GM23338 (cell line): ENCODE measurements at regions not wholly inside any gene's neighbourhood (a gene's known extent, or its start where the extent isn't known, plus 50 kb on each side); places are given as distances from the start of the nearest gene placed in this dataset.
A peak's percentile ranks its signal among the peaks of the same experiment; 100 is the strongest.

Experiments used
- ATAC-seq: fragments of 200-7000 bp; cut with Tn5 transposase; 3 replicates; pipeline ENCODE4 v1.9.1; 2020
- DNase-seq: peaks from one replicate; pipeline ENCODE4 v3.0.0-alpha.2; 2015; ENCODE audit warnings: low spot score
- H2AFZ ChIP-seq: fragments of 200-600 bp; sonication (generic); 2 replicates; pipeline ENCODE4 v1.8.0; 2016; ENCODE audit warnings: antibody characterized with exemption, mild to moderate bottlenecking, moderate library complexity
- H3F3A ChIP-seq: fragments of 200-600 bp; sonication (generic); replicated peaks from 2 replicates; pipeline ENCODE4 v1.8.0; 2017; ENCODE audit warnings: antibody characterized with exemption, mixed run types, low read depth
- H3K27ac ChIP-seq: fragments of 200-600 bp; sonication (generic); 2 replicates; pipeline ENCODE4 v1.6.1; 2016; ENCODE audit warnings: low read depth
- H3K27me3 ChIP-seq: fragments of 200-600 bp; sonication (generic); 2 replicates; pipeline ENCODE4 v1.8.0; 2016; ENCODE audit warnings: mild to moderate bottlenecking, mixed run types, moderate library complexity; ENCODE audit not compliant: insufficient read depth
- H3K36me3 ChIP-seq: fragments of 200-600 bp; sonication (generic); 2 replicates; pipeline ENCODE4 v1.8.0; 2016; ENCODE audit warnings: mild to moderate bottlenecking; ENCODE audit not compliant: insufficient read depth
- H3K4me1 ChIP-seq: fragments of 200-600 bp; sonication (generic); 2 replicates; pipeline ENCODE4 v1.8.0; 2016; ENCODE audit warnings: mild to moderate bottlenecking, moderate library complexity; ENCODE audit not compliant: insufficient read depth
- H3K4me2 ChIP-seq: fragments of 200-600 bp; sonication (generic); 2 replicates; pipeline ENCODE4 v1.7.1; 2017; ENCODE audit warnings: mixed run types
- H3K4me3 ChIP-seq: fragments of 200-600 bp; sonication (generic); 2 replicates; pipeline ENCODE4 v1.6.1; 2016; ENCODE audit warnings: mixed run types
- H3K79me2 ChIP-seq: fragments of 200-600 bp; sonication (generic); replicated peaks from 2 replicates; pipeline ENCODE4 v1.8.0; 2017; ENCODE audit warnings: mild to moderate bottlenecking; ENCODE audit not compliant: insufficient read depth
- H3K9me2 ChIP-seq: fragments of 200-600 bp; sonication (generic); 2 replicates; pipeline ENCODE4 v1.8.0; 2017; ENCODE audit not compliant: insufficient read depth
- H4K20me1 ChIP-seq: fragments of 200-600 bp; sonication (generic); replicated peaks from 2 replicates; pipeline ENCODE4 v1.8.0; 2017; ENCODE audit warnings: mild to moderate bottlenecking; ENCODE audit not compliant: insufficient read depth
- H3K27ac Mint-ChIP-seq: 2 replicates; pipeline ENCODE4 v1.8.0; 2020; ENCODE audit warnings: inconsistent platforms, mild to moderate bottlenecking, moderate library complexity, mixed read lengths
- H3K27me3 Mint-ChIP-seq: 3 replicates; pipeline ENCODE4 v1.8.0; 2022; ENCODE audit warnings: low read depth, mild to moderate bottlenecking, moderate library complexity, mixed read lengths, inconsistent platforms; ENCODE audit not compliant: insufficient read depth, poor library complexity
- H3K36me3 Mint-ChIP-seq: 3 replicates; pipeline ENCODE4 v1.8.0; 2021; ENCODE audit warnings: low read depth, mild to moderate bottlenecking, inconsistent platforms, moderate library complexity, mixed read lengths
- H3K4me1 Mint-ChIP-seq: 3 replicates; pipeline ENCODE4 v1.8.0; 2020; ENCODE audit warnings: mild to moderate bottlenecking, inconsistent platforms, mixed read lengths
- H3K4me3 Mint-ChIP-seq: 3 replicates; pipeline ENCODE4 v1.8.0; 2021; ENCODE audit warnings: moderate library complexity, mild to moderate bottlenecking, inconsistent platforms, mixed read lengths
- H3K9me3 Mint-ChIP-seq: 3 replicates; pipeline ENCODE4 v1.8.0; 2020; ENCODE audit warnings: moderate library complexity, mild to moderate bottlenecking, inconsistent platforms, mixed read lengths
- CREB1 ChIP-seq: fragments of 250-450 bp; sonication (Bioruptor Pico); IDR thresholded peaks from 2 replicates; pipeline ENCODE4 v1.5.0; 2020; ENCODE audit warnings: low read depth, mild to moderate bottlenecking, moderate library complexity
- CTCF ChIP-seq, 2 experiments: fragments of 200-600 bp in 1 of 2; sonication (generic) in 1 of 2; conservative IDR thresholded peaks; 2 replicates each; pipeline versions ENCODE4 v1.5.1 to v1.6.1; 2016 to 2017; ENCODE audit warnings: antibody characterized with exemption in 2 of 2, low read depth in 2 of 2, mild to moderate bottlenecking in 2 of 2, moderate library complexity in 1 of 2
- EZH2phosphoT487 ChIP-seq: fragments of 200-600 bp; sonication (generic); IDR thresholded peaks from one replicate; pipeline ENCODE4 v1.8.1; 2018; ENCODE audit warnings: antibody characterized with exemption; ENCODE audit not compliant: unreplicated experiment
- STAT1 ChIP-seq: IDR thresholded peaks from one replicate; pipeline ENCODE4 v1.6.1; 2016; ENCODE audit warnings: antibody characterized with exemption; ENCODE audit not compliant: unreplicated experiment
- ZNF114 ChIP-seq: fragments of 250-450 bp; sonication (Bioruptor Pico); IDR thresholded peaks from 2 replicates; pipeline ENCODE4 v1.5.0; 2020; ENCODE audit warnings: mild to moderate bottlenecking, moderate library complexity
- ZNF331 ChIP-seq: fragments of 250-450 bp; sonication (Bioruptor Pico); IDR thresholded peaks from 2 replicates; pipeline ENCODE4 v1.5.0; 2020; ENCODE audit warnings: low read depth, mild to moderate bottlenecking, moderate library complexity
- ZNF462 ChIP-seq: fragments of 250-450 bp; sonication (Bioruptor Pico); IDR thresholded peaks from 2 replicates; pipeline ENCODE4 v1.5.0; 2020; ENCODE audit warnings: mild to moderate bottlenecking, moderate library complexity

- no peak for TF ChIP-seq CTCF (conservative IDR thresholded peaks at IDR 0.05; ENCODE audit: low read depth in 2 of 2)
- TF ChIP-seq CREB1: no peak
- no peak for TF ChIP-seq ZNF114
- TF ChIP-seq ZNF462 (CRISPR knock-in tag): no peak
- TF ChIP-seq ZNF331 (CRISPR knock-in tag): no peak
- TF ChIP-seq EZH2phosphoT487: no peak
Observed at GRCh38 chr1:65056866-65057265, 90.5 kb upstream of the JAK1 start (continued).

GRCh38 chr1:65059930-65060538 lies 88.0 kb upstream of the AK4 start:
- peak; percentile 37 to 66; a peak in 3 of 4 replicates for TF ChIP-seq CTCF (conservative IDR thresholded peaks at IDR 0.05; ENCODE audit: low read depth in 2 of 2)
- TF ChIP-seq STAT1: no peak
- DNase-seq (peak; percentile 48), ATAC-seq (no peak)
- Histone ChIP-seq H3K4me2 (no peak overlapping the region), H3K27me3 (no peaks in the 10 kb centered on the region), H3K79me2 (peaks cover 62% of the 10 kb centered on the region), H3K4me1 (peaks cover 13% of the 10 kb centered on the region), H3K27ac (no peak overlapping the region), H3K9me2 (no peaks in the 10 kb centered on the region), H2AFZ (no peak overlapping the region), H4K20me1 (peaks cover 37% of the 10 kb centered on the region), H3F3A (peaks cover under 1% of the 10 kb centered on the region; the same call in 1 of the 2 replicates), H3K4me3 (no peak overlapping the region), H3K36me3 (peaks cover 9% of the 10 kb centered on the region; the same call in 1 of the 2 replicates)
- Mint-ChIP-seq H3K4me1 (peaks cover 29% of the 10 kb centered on the region), H3K27ac (no peak overlapping the region), H3K27me3 (peaks cover 4% of the 10 kb centered on the region), H3K9me3 (no peaks in the 10 kb centered on the region), H3K36me3 (peaks cover 40% of the 10 kb centered on the region), H3K4me3 (no peak overlapping the region)
